NCI-H748 treated with DMSO at 0.1 percent for 48 hours (cell line): ENCODE measurements at regions not wholly inside any gene's neighbourhood (a gene's known extent, or its start where the extent isn't known, plus 50 kb on each side); places are given as distances from the start of the nearest gene placed in this dataset.

ENCODE experiments used
- DNase-seq: peaks from one replicate; lab custom pipeline; 2025; lab: John Stamatoyannopoulos, UW

DNA sequence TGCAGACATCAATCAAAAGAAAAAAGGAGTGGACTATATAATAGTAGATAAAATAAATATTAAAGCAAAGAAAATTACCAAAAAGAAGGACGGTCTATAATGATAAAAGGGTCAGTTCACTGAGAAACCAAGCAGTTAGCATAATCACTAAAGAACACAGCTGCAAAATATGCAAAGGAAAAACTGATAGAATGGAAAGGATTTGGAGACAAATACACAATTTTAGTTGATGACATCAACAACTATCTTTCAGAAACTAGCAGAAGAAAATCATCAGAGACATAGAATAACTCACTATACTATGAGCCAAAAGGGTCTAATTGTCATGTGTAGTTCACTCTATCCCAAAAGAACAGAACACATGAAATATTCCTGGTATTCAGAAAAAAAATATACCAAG is 316.4 kb upstream of the IGFBP3 start:
- DNase-seq, result no peak

DNA sequence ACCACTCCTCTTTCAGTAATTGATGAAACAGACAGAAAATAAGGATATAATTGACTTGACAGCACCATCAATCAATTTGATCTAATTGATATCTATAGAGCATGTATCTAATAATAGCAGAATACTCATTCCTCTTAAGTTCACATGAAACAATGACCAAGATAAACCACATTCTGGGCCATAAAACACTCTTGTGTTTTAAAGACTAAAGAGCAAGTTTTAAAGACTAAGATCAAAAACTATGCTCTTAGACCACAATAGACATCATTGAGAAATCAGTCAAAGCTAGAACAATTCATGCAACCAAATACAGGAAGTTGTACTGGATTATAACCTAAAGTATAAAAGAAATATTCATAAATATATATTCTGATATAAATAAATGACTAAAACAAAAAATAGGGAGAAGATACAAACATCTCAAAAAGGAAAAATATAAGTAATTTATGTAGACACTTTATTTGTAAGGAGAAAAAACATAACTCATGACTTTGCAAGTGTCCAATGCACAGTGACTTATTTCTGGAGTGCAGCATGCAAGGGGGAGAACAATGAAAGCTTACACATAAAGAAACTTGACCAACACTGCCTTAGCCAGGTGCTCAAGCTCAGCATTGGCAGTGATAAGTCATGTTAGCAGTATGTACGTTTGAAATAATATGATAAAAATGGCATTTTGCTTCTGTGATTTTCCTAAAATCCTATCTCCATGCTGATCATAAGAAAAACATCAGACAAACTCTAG is 312.7 kb upstream of the IGFBP3 start:
- DNase-seq, result no peak

DNA sequence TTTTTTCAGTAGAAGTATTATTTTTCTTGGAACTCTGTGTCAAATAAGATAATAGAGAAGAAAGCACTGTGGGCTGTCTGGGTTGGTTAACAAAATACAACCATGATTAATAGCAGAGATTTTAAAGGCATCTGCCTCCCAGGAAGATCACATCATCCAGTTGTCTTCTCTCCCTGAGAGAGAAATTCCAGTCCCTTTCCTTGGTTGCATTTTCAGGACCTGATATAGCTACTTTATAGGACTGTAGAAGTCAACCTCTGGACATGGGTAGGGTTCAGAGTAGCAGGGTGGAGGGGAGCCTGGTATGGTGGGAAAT is 309.9 kb upstream of the IGFBP3 start:
- no peak for DNase-seq

DNA sequence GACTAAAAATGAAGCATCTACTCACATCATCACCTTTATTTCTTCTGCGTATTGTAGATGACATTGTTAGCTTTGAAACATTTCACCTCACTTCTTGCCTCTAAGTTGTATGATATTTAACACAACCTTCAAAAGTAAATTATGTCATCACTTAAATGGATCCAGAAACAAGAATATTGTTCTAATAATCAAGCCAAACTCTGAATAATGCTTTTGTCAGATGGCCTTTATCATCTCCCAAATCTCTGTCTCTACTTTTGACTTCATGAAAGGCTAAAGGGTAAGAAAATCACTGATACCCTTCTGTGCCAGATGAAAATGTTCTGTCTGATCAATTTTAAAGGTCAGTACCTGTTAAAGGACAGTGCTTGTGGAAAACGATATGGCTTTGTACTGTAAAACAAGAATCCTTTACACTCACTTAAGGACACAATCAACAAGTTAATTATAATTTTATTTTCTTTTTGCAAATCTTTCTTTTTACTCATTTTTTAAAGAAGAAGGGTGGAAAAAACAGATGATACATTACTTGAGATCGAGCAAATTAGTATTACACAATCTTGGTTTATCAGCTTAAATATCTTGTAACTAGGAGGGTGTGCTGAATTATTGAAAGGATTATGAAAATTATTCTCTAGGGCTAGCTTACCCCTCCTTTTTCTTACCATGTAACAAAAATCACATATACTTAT is 309.4 kb upstream of the IGFBP3 start:
- no peak for DNase-seq

DNA sequence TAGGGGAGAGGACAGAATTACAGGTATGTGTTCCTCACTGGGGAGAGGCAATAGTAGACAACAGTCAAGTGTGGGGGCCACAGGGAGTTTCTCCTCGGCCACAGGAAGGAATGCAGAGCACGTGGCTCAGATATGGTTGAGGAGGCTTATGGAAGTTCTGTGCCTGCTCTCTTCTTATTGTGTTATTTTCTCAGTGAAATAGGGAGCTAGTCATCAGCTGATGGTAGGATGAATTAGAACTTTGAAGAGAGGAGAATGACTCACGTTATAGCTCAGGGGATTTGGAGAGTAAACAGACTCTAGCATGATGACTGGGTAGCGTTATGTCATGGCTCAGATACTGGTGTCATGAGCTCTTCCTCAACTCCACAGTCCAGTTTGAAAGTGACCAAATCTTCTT is 308.3 kb upstream of the IGFBP3 start:
- DNase-seq, result no peak

DNA sequence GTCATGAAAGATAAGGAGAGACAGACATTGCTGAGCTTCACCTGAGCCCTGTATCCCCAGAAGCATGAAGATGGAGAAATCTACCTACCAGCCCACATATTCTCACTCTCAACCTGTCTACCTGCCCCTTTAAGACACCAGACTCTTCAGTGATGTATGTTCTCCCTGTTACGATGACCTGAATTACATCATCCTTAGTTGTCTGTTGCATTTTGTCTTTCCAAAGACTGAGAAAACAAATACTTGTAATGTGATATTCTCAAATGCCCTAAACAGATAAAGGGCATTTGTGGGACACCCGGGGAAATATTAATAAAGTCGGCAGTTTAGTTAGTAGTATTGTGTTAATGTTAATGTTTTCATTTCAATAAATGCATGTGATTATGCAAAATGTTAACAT is 305.8 kb upstream of the IGFBP3 start:
- no peak for DNase-seq

DNA sequence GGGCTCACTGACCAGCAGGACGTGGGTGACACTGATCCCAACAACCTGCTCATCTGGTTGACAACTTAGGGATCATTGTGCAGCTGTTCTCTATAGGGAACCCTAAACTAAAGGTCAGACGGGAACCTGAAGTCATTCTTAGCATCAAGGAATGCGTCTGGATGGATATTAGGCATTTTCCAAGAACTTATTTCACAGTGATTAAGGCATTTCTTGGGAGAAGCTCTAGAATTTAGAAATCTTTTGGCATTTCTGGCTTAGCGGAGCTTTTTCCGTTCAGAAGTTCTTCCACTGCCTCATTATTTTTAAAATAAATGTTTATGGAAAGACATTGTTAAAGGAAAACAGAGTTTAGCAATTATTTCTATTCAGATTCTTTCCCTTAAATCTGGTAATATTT is 303.3 kb upstream of the IGFBP3 start:
- no peak for DNase-seq

DNA sequence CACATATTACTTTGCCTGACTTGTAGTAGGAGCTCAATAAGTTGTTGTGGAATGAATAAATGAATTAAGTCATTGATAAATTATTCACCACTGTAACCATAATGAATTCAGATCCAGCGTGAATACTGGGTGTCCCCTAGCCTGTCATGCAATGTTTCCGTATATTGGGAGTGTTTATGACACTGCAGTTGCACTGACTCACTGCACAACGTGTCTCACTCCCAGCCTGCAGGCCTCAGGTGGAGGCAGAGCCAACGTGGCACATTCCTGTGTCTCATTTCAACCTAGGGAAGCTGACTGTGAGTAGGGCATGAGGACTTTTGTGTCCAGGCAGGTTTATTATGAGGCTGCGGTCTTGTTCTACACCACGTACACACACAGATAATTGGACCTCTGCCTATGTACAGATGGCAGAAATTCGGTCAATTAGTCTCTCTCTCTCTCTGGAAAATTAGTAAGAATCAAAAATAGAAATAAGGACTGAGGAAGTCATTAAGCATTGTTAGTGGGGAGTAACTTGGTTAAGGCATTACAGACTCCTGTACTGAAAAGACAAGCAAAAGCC is 299.1 kb upstream of the IGFBP3 start:
- DNase-seq, result no peak

DNA sequence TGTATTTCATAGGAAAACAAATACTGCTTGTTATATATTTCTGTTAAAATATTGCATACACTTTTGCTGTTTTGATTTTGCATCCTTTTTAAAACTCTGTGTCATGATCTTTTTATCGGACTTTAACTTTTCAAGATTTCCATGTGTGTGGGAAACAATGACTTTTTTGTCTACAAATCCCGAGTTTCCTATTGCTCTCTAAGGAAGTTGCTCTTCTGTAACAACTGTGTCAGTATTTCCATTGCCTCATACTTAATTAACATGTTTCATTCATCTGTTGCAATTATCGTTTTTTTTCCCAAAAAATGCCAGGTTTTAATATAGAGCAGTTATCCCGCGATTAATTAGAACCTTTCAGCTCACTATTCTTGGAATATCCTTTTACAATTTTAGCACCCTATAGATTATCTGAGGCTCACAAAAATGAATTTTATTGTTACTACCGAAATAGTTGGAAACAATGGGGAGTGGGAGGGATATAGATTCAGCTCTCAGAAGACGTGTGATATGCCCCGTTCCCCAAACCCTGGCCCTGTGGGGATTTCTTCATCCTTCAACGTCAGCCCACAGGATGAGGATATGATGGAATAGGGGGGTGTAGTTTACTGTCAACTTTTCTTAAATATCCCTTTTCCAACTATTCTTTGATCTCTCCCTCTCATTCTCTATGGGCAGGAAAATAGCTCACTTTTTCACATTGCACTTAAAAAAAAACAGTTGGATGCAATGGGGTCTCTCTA is 297.6 kb upstream of the IGFBP3 start:
- DNase-seq, result no peak

DNA sequence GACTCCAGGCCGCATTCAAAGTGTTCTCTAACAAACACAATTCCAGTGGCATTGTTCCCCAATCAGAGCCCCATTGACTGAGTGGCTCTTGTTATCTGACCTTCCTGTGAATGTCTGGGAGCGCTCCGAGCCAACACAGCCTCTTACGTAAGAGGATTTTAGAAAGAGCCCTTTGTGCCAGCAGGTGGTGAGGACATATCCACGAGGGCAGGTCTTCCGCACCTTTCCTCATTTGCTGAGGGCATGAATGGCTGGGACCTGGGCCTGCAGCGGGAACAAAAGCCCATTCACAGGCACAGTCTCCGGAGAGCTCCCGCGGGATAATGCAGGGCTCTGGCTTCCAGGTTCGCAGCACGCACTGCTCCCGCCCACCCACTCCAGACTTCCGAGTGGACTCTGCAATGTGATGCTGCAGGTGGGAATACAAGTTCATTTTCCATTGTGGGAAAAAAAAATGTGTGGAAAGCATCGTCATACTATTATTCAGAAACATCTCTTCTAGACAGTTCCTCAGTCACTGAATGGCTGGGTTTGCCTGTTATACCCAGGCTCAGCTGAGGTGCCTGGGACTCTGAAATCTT is 295.0 kb upstream of the IGFBP3 start:
- DNase-seq, result no peak

DNA sequence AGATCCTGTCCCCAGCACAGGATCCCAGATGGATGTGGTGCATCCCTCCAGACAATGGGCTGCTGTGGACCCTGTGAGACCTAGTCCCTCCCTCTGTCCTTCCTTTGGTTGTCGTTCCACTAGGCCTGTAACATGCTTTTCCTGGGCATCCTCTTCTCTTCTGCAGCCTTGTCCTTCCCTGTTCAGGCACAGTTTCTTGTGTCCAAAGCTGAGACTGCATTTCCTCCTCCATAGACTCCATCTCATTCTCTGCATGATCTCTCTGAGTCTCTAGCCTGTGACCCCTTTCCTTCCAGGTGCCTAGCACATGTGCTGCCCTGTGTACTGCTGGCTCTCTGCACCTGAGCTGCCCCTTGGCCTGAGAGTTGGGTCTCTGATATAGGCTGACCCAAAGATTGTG is 293.5 kb upstream of the IGFBP3 start:
- DNase-seq, result no peak

DNA sequence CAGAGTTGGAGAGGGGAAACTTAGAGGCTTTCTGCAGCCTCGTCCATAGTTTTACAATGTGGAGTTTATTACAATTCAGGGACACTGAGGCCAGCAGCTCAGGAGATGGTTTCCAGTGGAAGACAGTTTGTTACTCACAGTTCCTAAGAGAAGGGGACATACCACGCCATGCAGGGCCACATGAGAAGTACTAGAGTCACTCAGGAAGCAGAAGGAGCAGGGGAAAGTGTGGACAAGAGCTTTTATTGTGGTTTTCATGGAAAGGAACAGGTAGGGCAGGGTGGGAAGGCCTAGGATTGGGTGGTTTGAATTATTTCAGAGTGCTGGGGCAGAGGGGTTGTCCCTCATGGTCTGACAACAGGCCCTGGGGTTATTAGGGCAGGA is 292.1 kb upstream of the IGFBP3 start:
- DNase-seq, result no peak

DNA sequence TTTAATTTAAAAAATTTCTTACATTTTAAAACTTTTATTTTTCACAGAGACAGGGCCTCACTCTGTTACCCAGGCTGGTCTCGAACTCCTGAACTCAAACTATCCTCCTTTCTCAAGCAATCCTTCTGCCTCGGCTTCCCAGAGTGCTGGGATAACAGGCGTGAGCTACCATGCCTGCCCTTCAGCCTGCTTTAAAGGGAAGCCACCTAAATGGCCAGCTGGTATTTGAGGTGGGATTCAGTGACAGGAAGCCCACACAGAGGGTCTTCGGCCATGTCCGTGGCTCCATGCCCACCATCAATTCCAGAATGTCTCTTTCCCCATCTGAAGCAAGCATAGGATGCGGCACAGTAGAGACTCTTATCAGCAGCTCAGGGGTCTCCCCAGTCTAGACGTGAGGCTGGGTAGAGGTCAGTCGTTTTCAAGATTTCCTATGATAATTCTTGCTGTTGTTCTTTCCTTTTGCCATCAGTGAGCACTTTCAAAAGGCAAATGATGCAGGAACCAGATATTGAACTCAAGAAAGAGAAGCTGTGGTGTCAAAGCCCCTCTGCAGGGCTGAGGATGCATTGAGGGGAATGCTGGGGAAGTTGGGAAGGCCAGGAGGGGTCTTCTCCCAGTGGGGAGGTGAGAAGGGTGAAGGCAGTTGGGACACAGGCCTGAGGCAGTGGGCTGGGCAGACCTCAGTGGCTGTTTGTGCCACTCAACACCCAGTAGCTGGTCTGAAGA is 291.5 kb upstream of the IGFBP3 start:
- DNase-seq, result no peak

DNA sequence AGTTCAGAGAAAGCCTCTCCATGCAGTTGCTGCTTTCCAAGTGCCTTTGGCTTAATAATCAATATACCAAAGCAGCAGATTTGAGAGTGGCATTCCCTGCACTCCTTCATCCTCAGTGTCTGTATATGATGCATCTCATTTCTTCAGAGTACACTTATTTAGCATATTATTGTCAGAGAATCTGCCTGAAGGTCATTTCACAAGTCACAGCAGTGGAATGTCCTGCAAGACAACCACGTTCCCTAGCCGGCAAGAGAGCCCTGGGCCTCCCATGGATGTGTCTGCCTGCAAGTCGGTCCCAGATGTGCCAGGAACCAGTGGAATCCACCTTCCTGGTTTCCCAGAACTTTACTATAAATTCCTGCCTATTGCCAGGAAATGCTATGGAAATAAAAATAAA is 289.4 kb upstream of the IGFBP3 start:
- DNase-seq, result no peak

DNA sequence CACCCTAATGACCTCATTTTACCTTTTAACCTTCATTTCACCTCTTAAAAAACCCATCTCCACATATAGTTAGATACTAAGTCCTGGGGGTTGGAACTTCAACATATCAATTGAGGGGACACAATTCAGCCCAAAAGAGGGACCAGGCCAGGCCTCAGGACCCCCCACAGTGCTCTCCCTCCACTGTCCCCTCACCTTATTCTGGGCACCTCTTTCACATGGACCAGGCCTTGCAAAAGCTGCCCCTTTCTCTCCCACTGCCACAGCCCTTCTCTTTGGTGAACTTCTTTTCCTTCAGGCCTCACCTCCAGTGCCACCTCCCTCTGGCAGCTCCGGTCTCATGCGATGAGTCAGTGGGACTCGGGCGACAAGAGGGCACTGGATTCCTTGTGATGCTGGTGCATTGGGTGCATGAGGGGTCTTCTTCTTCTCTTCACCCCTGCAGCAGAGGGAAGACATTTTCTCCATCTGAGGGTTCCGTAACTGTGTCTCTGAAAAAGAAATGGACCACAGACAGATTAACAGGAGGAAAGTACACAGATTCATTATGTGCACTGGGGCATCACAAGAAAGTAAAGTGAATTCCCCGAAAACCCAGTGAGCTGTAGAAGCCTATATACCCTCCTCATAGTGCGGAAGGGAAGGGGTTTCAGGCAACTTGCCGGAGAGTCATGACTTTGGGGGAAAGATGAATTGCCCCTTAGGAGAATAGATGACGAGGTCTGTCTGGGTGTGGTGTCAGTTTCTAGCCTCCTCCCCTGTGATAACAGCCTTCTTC is 288.7 kb upstream of the IGFBP3 start:
- no peak for DNase-seq

DNA sequence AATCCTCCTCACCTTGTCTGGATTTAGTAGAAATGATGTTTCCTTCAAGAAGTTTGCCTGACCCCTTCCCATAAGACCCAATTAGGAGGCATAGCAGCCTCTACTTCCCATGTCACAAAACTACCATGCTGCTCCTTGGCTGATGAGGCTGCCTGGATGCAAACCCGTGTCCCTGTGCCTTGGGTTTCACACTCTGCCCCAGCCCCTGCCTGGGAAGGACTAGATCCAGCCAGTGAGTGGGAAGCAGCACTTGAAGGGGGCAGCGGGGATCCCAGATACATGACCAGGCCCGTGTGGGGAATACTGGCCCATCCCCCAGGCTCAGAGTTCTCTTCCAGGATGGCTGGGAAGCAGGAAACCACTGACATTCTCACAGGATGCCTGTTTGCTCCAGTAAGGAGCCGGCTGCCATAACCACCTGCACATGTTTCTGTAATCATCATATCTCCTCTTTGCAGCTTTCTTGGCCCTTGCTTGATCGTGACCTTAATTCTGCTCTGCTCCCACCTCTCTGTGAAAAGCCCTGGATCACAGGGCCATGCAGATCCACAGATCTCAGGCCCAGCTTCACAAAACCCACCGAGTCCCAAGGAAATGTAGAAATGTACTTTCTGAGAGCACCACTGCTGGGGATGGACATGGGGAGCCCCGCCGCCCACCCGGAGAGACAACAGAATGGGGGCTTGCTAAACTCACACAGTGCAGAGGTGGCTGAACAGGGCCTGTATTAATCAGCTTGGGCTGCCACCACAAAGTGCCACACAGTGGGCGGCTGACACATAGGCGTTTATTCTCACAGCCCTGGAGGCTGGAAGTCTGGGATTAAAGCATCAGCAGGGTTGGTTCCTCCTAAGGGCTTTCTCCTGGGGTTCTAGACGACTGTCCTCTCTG is 287.8 kb upstream of the IGFBP3 start:
- DNase-seq, result no peak

DNA sequence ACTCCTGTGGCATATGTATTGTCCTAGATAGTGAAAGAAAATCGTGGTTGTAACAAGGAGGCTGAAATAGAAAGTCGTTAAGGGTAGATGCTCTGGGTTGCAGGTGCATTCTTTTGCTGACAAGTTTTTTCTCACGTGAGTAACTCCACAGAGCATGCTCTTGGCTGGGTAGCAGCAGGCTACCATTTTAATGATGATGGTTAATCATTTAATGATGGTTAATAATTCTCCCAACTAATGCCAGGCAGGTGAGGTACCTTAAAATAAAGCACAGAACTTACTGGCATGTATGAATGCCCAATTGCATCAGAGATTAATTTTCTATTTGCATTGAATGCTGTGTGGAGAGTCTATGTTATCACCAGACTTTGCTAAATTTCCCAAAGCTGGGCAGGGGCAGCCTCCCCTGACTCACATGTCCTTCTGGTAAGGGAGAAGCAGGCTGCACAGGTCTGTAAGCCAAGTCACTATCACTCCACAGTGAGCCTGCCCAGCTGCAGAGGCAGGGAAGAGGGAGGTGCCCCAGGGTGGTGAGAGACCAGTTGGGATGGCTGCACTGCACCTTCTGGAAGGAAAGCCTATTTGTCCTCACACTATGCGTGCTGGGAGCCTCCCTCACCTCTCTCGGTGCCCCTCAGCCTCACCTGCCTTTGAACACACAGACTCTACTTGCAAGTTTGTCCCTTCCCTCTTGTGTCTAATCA is 287.0 kb upstream of the IGFBP3 start:
- DNase-seq, result no peak

DNA sequence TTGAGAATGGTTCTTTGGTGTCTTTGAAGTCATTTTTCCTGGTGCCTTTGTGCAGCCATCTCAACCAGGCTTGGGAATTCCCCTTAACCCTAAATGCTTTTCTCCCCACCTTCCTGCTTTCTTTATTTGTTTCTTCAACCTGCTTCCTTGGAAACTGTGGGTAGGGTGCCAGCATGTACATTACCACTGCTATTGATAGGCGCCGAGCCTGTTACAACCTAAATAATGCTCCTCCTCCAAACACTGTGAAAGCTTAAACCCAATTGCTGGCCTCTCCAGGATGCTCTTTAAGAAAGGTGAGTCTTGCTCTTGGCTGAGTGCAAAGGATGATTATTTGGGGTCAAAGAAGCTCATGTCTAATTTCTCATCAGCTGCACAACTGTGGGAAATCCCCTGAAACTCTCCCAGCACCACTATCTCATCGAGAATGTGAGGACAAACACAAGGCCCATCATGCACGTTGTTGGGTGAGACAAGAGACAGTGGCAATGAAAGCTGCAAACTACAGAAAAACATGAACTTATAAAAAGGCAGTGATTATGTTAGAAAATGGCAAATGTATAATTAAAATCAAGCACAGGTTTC is 285.5 kb upstream of the IGFBP3 start:
- no peak for DNase-seq

DNA sequence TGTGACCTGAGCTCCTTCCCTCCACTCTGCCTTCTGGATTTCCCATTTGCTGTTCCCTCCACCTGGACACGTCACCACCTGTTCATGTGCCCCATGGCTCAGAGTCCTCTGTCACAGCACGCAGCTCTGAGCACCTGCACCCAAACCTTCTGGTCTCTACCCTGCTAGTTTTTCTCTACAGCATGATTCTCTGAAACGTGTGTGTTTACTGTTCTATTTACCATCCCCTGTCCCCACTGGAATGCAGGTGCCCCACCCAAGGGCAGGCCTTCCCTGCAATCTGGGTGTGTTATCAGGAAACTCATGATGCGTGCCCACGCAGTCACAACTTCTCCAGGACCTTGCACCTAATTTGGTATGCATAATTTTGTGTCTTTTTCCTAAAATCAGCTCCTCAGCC is 284.4 kb upstream of the IGFBP3 start:
- DNase-seq, result no peak
